ENCODE measurements at regions not wholly inside any gene's neighbourhood (a gene's known extent, or its start where the extent isn't known, plus 50 kb on each side); places are given as distances from the start of the nearest gene placed in this dataset.

- no peak for TF ChIP-seq CTCF (conservative IDR thresholded peaks at IDR 0.05; ENCODE audit: low read length)
- TF ChIP-seq EZH2phosphoT487 (IDR thresholded peaks at IDR 0.05; ENCODE audit: borderline replicate concordance, low read depth, low read length) = no peak
Measured at GRCh38 chr4:38605753-38606586, 58.0 kb upstream of the KLF3 start.

All from OCI-LY7 (cell line).